SU-DHL-6 (cell line): ENCODE measurements at regions not wholly inside any gene's neighbourhood (a gene's known extent, or its start where the extent isn't known, plus 50 kb on each side); places are given as distances from the start of the nearest gene placed in this dataset.

Experiments used
- H2AFZ ChIP-seq: fragments of 200-600 bp; sonication (generic); 2 replicates; pipeline ENCODE4 v1.6.1; 2014; ENCODE audit warnings: low read depth, mild to moderate bottlenecking, moderate library complexity, mixed read lengths, antibody characterized with exemption, low read length; ENCODE audit not compliant: severe bottlenecking
- H3F3A ChIP-seq: fragments of 200-600 bp; shearing (Covaris generic); 2 replicates; pipeline ENCODE4 v1.6.0; 2016; ENCODE audit warnings: antibody characterized with exemption, mild to moderate bottlenecking; ENCODE audit not compliant: insufficient read depth
- H3K27ac ChIP-seq: fragments of 200-600 bp; sonication (generic); 2 replicates; pipeline ENCODE4 v1.5.1; 2016; ENCODE audit warnings: low read depth, mild to moderate bottlenecking, low read length, moderate library complexity, mixed read lengths
- H3K27me3 ChIP-seq: fragments of 200-600 bp; sonication (generic), shearing (Covaris generic); 2 replicates; pipeline ENCODE4 v1.6.0; 2014; ENCODE audit warnings: mild to moderate bottlenecking, low read length
- H3K36me3 ChIP-seq: fragments of 200-600 bp; sonication (generic); 2 replicates; pipeline ENCODE4 v1.6.1; 2014; ENCODE audit warnings: mild to moderate bottlenecking, low read length, mixed read lengths
- H3K4me2 ChIP-seq: fragments of 300-600, 200-600 bp; shearing (Covaris generic), sonication (generic); 2 replicates; pipeline ENCODE4 v1.6.0; 2014; ENCODE audit warnings: low read length, low read depth, mild to moderate bottlenecking; ENCODE audit not compliant: poor library complexity, severe bottlenecking
- H3K4me3 ChIP-seq: fragments of 200-600 bp; sonication (generic); 2 replicates; pipeline ENCODE4 v1.5.1; 2014; ENCODE audit warnings: antibody characterized with exemption, low read length, mild to moderate bottlenecking, mixed read lengths; ENCODE audit not compliant: insufficient read depth, poor library complexity, severe bottlenecking
- H3K79me2 ChIP-seq: fragments of 200-600 bp; sonication (generic); 2 replicates; pipeline ENCODE4 v1.6.1; 2014; ENCODE audit warnings: mild to moderate bottlenecking, low read length, moderate library complexity; ENCODE audit not compliant: insufficient read depth
- H3K9ac ChIP-seq: fragments of 200-600 bp; sonication (generic); 2 replicates; pipeline ENCODE4 v1.7.0; 2014; ENCODE audit warnings: mild to moderate bottlenecking, low read length
- H3K9me2 ChIP-seq: fragments of 200-600 bp; sonication (generic); replicated peaks from 2 replicates; pipeline ENCODE4 v1.6.1; 2014; ENCODE audit warnings: low read length; ENCODE audit not compliant: insufficient read depth
- H3K9me3 ChIP-seq: fragments of 200-600 bp; sonication (generic); 2 replicates; pipeline ENCODE4 v1.6.1; 2014; ENCODE audit warnings: low read length, mixed read lengths; ENCODE audit not compliant: insufficient read depth
- H4K20me1 ChIP-seq: fragments of 200-600 bp; sonication (generic); 2 replicates; pipeline ENCODE4 v1.6.1; 2014; ENCODE audit warnings: low read depth, mild to moderate bottlenecking, antibody characterized with exemption, low read length, moderate library complexity, mixed read lengths
- EZH2phosphoT487 ChIP-seq: fragments of 200-600 bp; sonication (generic), shearing (Covaris generic); conservative IDR thresholded peaks from 2 replicates; pipeline ENCODE4 v1.6.1; 2018; ENCODE audit warnings: mild to moderate bottlenecking, antibody characterized with exemption, low read length, moderate library complexity, mixed read lengths
- TF ChIP-seq, protein P1 (sequence below): fragments of 200-600 bp; sonication (generic); IDR thresholded peaks from one replicate; pipeline ENCODE4 v1.5.1; 2017; ENCODE audit warnings: antibody characterized with exemption, mild to moderate bottlenecking, low read length, moderate library complexity; ENCODE audit not compliant: insufficient read depth, poor library complexity, severe bottlenecking

DNA sequence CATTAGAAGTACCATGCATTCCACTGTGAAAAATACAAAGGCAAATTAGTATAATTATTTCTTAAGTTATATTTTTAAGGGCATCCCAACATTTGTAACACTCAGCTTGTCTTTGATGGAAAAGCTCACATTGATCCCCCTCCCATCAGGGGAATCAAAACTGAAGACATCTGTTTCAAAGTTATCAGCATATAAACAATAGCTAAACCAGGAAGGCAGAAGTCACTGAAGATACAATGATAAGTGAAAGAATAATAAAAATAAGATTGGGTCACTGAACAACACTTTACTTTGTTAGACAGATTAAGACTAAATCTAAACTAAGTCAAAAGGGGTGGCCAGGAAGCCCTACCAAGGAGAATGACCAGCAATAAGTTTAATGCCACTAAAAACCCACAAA lies 801.9 kb upstream of the ACO1 start:
- no peaks in the 10 kb centered on the region for H3F3A ChIP-seq
- no peaks in the 10 kb centered on the region for H3K36me3 ChIP-seq
- H3K9me3 ChIP-seq: no peaks in the 10 kb centered on the region
- no peak overlapping the region for H3K4me3 ChIP-seq
- H2AFZ ChIP-seq: no peak overlapping the region
- no peaks in the 10 kb centered on the region for H3K79me2 ChIP-seq
- H4K20me1 ChIP-seq: no peaks in the 10 kb centered on the region
- no peak overlapping the region for H3K27ac ChIP-seq
- H3K4me2 ChIP-seq: no peak overlapping the region
- TF ChIP-seq, protein P1, sequence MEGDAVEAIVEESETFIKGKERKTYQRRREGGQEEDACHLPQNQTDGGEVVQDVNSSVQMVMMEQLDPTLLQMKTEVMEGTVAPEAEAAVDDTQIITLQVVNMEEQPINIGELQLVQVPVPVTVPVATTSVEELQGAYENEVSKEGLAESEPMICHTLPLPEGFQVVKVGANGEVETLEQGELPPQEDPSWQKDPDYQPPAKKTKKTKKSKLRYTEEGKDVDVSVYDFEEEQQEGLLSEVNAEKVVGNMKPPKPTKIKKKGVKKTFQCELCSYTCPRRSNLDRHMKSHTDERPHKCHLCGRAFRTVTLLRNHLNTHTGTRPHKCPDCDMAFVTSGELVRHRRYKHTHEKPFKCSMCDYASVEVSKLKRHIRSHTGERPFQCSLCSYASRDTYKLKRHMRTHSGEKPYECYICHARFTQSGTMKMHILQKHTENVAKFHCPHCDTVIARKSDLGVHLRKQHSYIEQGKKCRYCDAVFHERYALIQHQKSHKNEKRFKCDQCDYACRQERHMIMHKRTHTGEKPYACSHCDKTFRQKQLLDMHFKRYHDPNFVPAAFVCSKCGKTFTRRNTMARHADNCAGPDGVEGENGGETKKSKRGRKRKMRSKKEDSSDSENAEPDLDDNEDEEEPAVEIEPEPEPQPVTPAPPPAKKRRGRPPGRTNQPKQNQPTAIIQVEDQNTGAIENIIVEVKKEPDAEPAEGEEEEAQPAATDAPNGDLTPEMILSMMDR: no peak
- TF ChIP-seq EZH2phosphoT487: no peak
- H3K9me2 ChIP-seq: no peaks in the 10 kb centered on the region
- no peaks in the 10 kb centered on the region for H3K27me3 ChIP-seq
- no peak overlapping the region for H3K9ac ChIP-seq

DNA sequence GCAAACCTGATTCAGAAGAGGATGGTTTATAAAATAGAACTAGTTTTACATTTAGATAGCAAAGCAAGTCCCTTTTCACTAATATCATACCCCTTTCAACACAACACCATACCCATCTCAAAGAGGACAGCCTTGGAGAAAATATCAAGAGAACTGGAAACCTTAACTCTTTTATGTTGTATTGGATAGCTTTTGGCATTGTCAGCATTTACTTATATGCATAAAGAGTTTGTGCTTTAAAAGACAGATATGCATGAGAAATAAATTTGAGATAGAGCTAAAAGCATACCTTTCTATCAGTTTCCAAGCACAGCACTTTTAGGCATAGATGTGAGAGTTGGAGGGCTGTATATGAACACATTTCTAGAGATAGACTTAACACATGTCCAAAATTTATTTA lies 799.3 kb upstream of the ACO1 start:
- H3K36me3 ChIP-seq: no peaks in the 10 kb centered on the region
- no peak overlapping the region for H2AFZ ChIP-seq
- no peak for TF ChIP-seq EZH2phosphoT487
- TF ChIP-seq, protein P1: no peak
- H3K79me2 ChIP-seq: no peaks in the 10 kb centered on the region
- H3K4me3 ChIP-seq: no peak overlapping the region
- no peaks in the 10 kb centered on the region for H3K9me3 ChIP-seq
- no peaks in the 10 kb centered on the region for H3F3A ChIP-seq
- H3K27ac ChIP-seq: no peak overlapping the region
- no peak overlapping the region for H3K4me2 ChIP-seq
- no peak overlapping the region for H3K9ac ChIP-seq
- H4K20me1 ChIP-seq: no peaks in the 10 kb centered on the region
- no peaks in the 10 kb centered on the region for H3K27me3 ChIP-seq
- no peaks in the 10 kb centered on the region for H3K9me2 ChIP-seq

DNA sequence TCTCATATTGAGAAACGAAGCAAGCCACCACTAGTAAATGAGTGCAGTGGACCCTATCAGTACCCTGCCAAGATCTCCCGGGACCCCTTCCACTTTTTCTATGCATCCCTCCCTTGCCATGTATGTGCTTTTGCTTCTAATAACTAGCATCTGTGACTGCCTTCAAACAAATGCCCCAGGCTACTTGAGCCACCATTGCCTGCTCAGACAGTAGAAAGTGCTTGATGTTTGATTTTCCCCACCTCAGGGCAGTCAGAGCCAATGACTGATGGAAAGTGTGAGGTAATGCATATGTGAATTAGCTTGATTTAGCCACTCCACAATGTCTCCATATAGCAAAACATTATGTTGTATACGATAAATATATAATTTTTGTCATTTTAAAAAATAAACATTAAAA lies 797.3 kb upstream of the ACO1 start:
- Histone ChIP-seq H3F3A (no peaks in the 10 kb centered on the region), H3K36me3 (no peaks in the 10 kb centered on the region), H3K79me2 (no peaks in the 10 kb centered on the region), H3K9me3 (no peaks in the 10 kb centered on the region), H3K4me2 (no peak overlapping the region), H4K20me1 (no peaks in the 10 kb centered on the region), H2AFZ (no peak overlapping the region), H3K27me3 (no peaks in the 10 kb centered on the region), H3K9me2 (no peaks in the 10 kb centered on the region), H3K4me3 (no peak overlapping the region), H3K9ac (no peak overlapping the region), H3K27ac (no peak overlapping the region)
- TF ChIP-seq, protein P1: no peak
- TF ChIP-seq EZH2phosphoT487: no peak

DNA sequence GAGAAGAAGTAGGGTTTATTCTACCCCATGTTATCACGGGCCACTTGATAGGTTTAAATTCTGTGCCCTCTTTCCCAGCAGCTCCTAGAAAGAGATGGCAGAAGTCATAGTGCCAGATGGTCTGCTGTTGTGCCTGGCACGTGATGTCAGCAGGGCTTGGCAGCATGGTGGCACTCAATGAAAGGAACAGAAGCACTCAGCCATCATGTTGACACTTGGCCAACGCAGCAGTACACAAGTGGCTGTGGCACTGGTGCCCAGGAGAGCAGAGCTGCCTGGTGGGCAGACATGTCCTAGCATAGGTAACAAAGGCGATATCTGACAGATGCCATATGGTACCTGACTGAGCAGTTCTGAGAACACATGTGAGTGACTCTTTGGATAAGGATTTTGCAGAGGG lies 796.4 kb upstream of the ACO1 start:
- H3K9me2 ChIP-seq: no peaks in the 10 kb centered on the region
- no peaks in the 10 kb centered on the region for H4K20me1 ChIP-seq
- H3K9ac ChIP-seq: no peak overlapping the region
- H3K4me3 ChIP-seq: no peak overlapping the region
- H3K36me3 ChIP-seq: no peaks in the 10 kb centered on the region
- no peak overlapping the region for H3K4me2 ChIP-seq
- H3F3A ChIP-seq: no peaks in the 10 kb centered on the region
- H2AFZ ChIP-seq: no peak overlapping the region
- no peak for TF ChIP-seq EZH2phosphoT487
- TF ChIP-seq, protein P1: no peak
- H3K9me3 ChIP-seq: no peaks in the 10 kb centered on the region
- H3K27me3 ChIP-seq: no peaks in the 10 kb centered on the region
- H3K27ac ChIP-seq: no peak overlapping the region
- H3K79me2 ChIP-seq: no peaks in the 10 kb centered on the region
